Rectal smooth muscle tissue (tissue), 1 donor: ENCODE measurements at regions not wholly inside any gene's neighbourhood (a gene's known extent, or its start where the extent isn't known, plus 50 kb on each side); places are given as distances from the start of the nearest gene placed in this dataset.

Source experiments
- H3K27ac ChIP-seq: one replicate; pipeline ENCODE4 v1.7.0; 2013; ENCODE audit warnings: low read depth, low read length, inconsistent platforms
- H3K27me3 ChIP-seq: one replicate; pipeline ENCODE4 v1.7.0; 2013; ENCODE audit warnings: low read length; ENCODE audit not compliant: control insufficient read depth, insufficient read depth
- H3K36me3 ChIP-seq: one replicate; pipeline ENCODE4 v1.7.0; 2013; ENCODE audit warnings: low read length; ENCODE audit not compliant: control insufficient read depth, insufficient read depth
- H3K4me1 ChIP-seq: one replicate; pipeline ENCODE4 v1.7.0; 2013; ENCODE audit warnings: low read length; ENCODE audit not compliant: control insufficient read depth, insufficient read depth
- H3K4me3 ChIP-seq: one replicate; pipeline ENCODE4 v1.7.0; 2013; ENCODE audit warnings: low read length
- H3K9ac ChIP-seq: one replicate; pipeline ENCODE4 v1.7.0; 2013; ENCODE audit warnings: low read length

DNA sequence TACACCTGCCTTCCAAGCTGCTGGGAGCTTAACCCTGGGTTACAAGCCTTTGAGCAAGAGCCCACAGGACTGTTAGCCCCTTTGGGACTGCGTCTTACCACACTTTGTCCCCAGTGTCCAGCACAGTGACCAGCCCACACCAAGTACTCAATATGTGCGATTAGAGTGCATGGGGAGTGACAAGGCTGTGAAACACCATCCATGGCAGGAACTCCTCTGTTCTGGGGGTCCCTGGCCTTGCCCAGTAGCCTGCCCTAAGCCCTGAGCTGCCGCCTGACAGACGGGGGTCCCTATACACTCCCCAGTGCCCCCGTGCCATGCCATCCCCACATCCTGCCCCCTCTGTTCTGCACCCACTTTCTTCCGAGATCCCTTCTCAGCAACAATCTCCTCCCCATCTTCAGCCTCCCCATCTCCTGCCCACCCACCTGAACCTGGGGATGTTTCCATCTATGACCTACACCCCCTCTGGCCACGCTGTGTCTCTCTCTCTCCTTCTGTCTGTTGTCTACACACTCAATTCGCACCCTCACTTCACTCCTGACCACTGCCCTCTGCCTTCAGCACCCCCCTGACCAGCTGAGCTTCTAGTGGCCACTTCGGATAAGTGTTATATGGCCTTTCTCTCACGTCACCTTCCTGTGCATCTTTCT, 112.9 kb upstream of the SMURF2 start:
- Histone ChIP-seq H3K27ac (no peak overlapping the region), H3K27me3 (peaks cover 12% of the 10 kb centered on the region), H3K9ac (no peak overlapping the region), H3K4me1 (peaks cover 4% of the 10 kb centered on the region), H3K36me3 (no peaks in the 10 kb centered on the region), H3K4me3 (no peak overlapping the region)

DNA sequence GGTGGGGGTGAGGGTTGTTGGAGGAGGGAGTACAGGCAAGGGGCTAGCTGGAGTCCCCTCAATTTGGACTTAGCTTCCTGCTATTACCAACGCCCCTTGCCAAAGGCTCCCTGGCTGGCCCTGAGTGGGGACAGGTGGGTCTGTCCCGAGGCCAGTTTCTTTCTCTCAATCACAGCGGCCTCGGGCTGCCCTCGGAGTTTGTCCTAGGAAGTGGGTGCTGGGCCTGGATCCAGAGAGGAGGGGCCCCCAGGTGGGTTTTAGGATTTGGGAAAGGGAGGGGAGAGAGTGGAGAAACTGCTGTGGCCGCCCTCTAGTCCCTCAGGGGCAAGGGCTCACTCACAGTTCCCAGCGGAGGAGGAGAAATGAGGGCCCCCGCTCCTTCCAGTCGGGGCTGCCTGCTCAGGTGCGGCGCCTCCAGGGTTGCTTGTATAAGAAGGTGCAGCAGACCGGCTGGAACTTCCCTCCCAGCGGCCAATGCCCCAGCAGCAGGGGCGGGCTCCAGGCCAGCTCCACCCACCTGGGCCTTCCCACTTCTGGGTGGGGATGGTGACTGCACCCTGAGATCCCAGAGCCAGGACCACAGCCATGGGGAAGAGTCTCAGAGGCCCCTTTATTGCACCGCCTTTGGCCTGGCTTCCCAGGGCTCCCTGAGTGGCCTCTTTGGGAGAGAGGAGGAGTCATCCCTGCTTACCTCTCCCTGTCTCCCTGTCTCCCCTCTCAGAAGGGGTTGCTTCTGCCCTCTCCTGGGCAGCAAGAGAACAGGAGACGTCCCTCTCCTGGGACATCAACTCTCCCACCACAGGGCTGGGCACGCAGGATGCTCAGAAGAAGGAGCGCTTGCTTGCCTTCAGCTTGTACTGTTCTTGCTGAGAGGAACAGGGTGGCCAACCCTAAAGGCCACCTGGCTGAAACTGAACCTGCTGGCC, 112.0 kb upstream of the SMURF2 start:
- Histone ChIP-seq H3K27ac (no peak overlapping the region), H3K9ac (no peak overlapping the region), H3K4me1 (peaks cover 4% of the 10 kb centered on the region), H3K4me3 (peak overlapping the region; percentile 27), H3K36me3 (no peaks in the 10 kb centered on the region), H3K27me3 (peaks cover 5% of the 10 kb centered on the region)

DNA sequence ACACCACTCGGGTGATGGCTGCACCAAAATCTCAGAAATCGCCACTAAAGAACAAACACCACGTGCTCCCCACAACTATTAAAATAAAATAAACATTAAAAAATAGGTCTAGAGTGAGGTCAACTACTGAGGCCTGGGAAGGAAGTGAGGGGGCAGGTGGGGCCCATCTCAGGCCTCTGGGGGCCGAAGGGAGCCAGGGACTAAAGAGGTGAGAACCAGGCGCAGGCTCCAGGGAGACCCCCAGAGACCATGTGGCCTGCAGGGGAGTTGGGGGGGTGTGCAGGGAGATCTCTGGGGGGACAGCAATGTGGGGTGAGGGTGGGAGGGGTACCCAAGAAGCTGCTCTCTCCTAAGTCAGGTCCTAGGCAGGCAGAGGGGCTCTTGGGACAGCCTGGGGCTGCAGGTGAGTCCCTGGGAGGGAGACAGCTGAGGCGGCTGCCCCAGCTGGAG, 111.3 kb upstream of the SMURF2 start:
- Histone ChIP-seq H3K4me3 (peak overlapping the region; percentile 27), H3K9ac (no peak overlapping the region), H3K27ac (no peak overlapping the region), H3K36me3 (no peaks in the 10 kb centered on the region), H3K27me3 (peaks cover 3% of the 10 kb centered on the region), H3K4me1 (peaks cover 4% of the 10 kb centered on the region)

DNA sequence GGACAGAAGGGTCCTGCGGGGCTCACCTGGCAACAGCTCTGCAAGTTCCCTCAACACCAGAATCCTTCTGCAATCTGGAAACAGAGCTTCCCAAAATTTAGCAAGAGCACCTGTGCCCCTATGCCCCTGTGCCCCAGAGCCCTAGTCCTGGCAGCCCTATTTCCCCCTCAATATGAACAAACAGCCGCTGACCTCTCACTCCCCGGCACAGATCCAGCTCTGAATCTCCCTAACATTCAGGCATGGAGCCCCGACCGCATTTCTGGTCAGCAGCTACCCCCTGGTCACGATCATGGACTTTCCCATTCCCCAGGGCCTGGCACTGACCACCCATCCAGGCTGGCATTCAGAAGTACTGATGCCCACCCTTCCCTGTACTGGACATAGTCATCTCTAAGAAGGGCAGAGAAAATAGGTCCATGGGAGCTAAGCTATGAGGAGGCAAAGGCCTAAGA, 110.8 kb upstream of the SMURF2 start:
- Histone ChIP-seq H3K36me3 (no peaks in the 10 kb centered on the region), H3K9ac (no peak overlapping the region), H3K27me3 (no peaks in the 10 kb centered on the region), H3K27ac (no peak overlapping the region), H3K4me1 (peaks cover 4% of the 10 kb centered on the region), H3K4me3 (no peak overlapping the region)

DNA sequence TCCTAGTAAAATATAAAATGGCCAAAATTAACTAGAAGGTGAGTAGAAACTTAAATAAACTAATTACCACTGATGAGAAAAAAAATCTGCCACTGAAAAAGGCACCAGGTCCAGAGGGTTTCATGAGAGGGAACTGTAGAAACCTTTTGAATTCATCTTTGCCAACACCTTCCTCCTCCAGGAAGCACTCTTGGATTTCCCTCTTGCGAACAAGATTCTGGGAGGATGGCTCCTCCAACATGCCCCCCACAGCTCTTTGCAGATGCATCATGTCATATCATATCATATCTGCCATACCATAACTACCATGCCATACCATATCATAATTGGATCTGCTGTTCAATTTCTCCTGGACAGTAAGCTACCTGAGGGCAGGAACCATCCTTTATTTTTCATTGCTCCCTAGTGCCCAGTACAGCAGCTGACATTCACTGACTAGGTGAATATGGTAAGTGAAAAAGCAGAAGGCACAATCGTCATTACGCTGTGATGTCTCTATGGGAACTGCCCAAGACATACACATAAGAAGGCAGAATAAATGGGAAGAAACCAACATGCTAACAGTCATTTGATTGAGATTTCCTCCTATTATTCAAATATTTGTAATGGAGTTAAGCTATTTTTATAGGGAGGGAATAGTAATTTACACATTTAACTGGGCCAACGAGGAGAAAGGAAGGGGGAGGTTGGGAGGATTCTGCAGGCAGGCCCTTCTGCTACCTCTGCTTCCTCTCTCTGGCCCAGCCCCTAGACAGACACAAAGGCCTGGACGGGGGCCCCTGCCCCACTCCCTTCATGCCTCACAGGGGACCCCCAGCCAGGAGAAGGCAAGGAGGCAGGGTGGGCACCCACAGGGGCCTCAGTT, 110.1 kb upstream of the SMURF2 start:
- Histone ChIP-seq H3K36me3 (no peaks in the 10 kb centered on the region), H3K27me3 (no peaks in the 10 kb centered on the region), H3K9ac (no peak overlapping the region), H3K27ac (no peak overlapping the region), H3K4me1 (peaks cover 1% of the 10 kb centered on the region), H3K4me3 (no peak overlapping the region)

DNA sequence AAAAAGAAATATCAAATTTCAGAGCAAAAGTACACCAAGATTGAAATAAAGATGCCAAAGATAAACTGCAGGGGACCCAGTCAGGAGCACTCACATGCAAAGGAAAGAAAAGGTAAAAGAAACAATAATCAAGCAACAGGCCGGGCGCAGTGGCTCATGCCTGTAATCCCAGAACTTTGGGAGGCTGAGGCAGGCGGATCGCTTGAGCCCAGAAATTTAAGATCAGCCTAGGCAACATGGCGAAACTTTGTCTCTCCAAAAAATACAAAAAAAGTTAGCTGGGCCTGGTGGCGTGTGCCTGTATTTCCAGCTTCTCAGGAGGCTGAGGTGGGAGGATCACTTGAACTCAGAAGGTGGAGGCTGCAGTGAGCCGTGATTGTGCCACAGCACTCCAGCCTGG, 107.6 kb upstream of the SMURF2 start:
- no peak overlapping the region for H3K27ac ChIP-seq
- H3K4me3 ChIP-seq, result no peak overlapping the region
- H3K27me3 ChIP-seq, result no peaks in the 10 kb centered on the region
- no peak overlapping the region for H3K9ac ChIP-seq
- no peaks in the 10 kb centered on the region for H3K4me1 ChIP-seq
- no peaks in the 10 kb centered on the region for H3K36me3 ChIP-seq

DNA sequence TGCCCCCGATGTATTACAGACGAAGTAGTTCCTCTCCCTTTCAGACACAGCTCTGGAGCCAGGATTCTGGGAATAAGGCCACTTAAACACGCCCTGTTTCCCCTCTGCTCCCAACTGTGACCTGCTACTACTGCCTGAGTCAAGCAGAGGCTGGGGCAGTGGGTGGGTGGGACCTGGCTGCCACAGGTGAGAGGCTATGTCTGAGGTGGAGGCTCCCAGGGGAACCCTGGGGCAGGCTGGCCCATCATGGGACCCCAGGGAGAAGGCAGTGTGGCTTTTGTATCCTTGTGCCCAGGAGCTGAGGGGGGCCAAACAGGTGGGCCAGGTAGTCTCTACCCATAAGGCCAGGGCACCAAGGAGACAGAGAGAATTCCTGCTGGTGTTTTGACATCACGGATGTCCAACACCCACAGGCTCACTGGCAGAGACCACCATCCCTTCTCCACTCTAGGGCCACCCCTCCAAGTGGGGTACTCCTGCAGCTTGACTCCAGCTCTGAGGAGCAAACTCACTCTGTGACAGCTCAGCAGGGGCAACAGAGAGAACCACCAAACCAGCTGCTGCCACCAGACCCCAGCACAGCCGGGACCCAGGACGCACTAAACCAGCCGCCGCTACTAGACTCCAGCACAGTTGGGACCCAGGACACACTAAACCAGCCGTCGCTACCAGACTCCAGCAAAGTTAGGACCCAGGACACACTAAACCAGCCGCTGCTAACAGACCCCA, 105.3 kb upstream of the SMURF2 start:
- Histone ChIP-seq H3K4me1 (no peaks in the 10 kb centered on the region), H3K36me3 (no peaks in the 10 kb centered on the region), H3K27me3 (no peaks in the 10 kb centered on the region), H3K27ac (no peak overlapping the region), H3K4me3 (no peak overlapping the region), H3K9ac (no peak overlapping the region)

DNA sequence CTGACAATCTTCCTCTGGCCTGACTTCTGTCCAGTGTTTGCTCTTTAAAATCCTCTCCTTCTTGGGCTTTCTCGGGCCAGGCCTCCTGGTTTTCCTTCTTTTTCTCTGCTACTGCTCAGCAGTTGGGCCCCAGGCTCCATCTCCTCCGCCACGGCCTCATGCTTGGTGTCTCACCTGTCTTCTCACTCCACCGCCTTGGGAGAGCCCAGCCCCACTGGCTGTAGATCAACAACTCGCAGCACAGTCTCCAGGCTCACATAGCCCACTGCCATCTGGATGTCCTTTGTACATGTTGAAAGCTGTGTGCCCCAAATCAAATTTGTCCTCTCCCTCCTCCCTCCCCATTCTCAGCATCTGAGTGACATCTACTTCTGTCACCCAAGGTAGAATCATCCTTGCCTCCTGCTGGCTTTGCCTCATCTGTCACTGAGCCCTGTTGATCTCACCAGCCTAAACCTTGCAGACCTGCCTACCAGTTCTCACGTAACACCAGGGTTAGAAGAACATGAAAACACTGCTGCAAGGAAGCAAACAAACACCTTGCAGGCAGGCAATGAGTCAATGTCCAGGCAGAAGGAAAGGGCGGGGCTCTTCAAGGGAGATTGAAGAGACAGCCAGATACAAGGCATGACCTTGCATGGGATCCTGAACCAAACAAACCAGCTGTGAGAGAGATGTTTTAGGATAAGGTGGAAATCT, 103.2 kb upstream of the SMURF2 start:
- H3K4me3 ChIP-seq, result no peak overlapping the region
- no peak overlapping the region for H3K9ac ChIP-seq
- H3K36me3 ChIP-seq, result no peaks in the 10 kb centered on the region
- H3K27me3 ChIP-seq, result no peaks in the 10 kb centered on the region
- no peak overlapping the region for H3K27ac ChIP-seq
- no peaks in the 10 kb centered on the region for H3K4me1 ChIP-seq

DNA sequence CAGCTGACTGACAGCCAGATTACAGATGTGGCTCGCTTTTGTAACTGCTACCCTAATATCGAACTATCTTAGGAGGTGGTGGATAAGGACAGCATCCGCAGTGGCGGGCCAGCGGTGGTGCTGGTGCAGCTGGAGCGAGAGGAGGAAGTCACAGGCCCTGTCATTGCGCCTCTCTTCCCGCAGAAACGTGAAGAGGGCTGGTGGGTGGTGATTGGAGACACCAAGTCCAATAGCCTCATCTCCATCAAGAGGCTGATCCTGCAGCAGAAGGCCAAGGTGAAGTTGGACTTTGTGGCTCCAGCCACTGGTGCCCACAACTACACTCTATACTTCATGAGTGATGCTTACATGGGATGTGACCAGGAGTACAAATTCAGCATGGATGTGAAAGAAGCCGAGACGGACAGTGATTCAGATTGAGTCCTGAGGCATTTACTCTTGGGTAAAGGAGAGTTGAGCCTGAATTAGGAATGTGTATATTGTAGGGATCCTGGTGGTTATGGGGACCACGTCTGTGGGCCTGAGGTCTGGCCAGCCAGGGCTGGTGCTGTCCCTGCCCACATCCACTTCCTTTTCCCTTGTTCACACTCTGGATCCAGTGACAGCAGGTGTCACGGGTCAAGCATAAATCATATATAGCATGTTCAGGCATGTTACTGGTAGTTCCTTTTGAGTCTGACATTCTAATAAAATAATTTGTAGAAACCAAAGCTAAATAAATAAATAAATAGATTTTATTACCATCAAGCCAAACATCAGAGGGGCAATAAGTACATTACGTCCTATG, 89.0 kb upstream of the SMURF2 start:
- peaks cover 8% of the 10 kb centered on the region for H3K36me3 ChIP-seq
- no peaks in the 10 kb centered on the region for H3K27me3 ChIP-seq
- no peaks in the 10 kb centered on the region for H3K4me1 ChIP-seq
- H3K4me3 ChIP-seq, result no peak overlapping the region
- H3K27ac ChIP-seq, result no peak overlapping the region
- H3K9ac ChIP-seq, result no peak overlapping the region

DNA sequence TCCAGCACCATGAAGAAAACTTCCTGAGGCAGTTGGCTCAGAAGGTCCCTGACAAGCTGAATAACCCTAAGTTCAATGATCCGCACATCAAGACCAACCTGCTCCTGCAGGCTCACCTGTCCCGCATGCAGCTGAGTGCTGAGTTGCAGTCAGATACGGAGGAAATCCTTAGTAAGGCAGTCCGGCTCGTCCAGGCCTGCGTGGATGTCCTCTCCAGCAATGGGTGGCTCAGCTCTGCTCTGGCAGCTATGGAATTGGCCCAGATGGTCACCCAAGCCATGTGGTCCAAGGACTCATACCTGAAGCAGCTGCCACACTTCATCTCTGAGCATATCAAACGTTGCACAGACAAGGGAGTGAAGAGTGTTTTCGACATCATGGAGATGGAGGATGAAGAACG, 88.4 kb upstream of the SMURF2 start:
- Histone ChIP-seq H3K27ac (no peak overlapping the region), H3K4me3 (no peak overlapping the region), H3K27me3 (no peaks in the 10 kb centered on the region), H3K36me3 (peaks cover 8% of the 10 kb centered on the region), H3K4me1 (no peaks in the 10 kb centered on the region), H3K9ac (no peak overlapping the region)

DNA sequence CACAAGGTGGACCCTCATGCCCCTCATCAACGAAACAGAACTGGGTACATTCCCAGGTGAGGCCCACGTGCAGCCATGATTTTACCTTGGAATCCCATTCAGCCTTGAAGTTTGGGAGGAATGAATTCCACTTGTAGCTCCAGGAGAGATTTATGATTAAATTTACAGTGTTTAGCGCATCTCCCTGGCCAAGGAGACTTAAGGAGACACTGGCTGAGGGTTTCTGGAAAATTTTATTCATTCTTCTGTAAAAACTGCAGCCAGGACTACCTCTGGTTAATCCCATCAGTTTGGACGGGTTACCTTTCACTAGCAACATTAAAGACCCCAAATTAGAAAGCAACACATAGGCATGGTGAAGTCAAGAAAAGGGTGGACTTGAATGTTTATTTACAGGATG, 87.2 kb upstream of the SMURF2 start:
- Histone ChIP-seq H3K4me3 (no peak overlapping the region), H3K9ac (no peak overlapping the region), H3K4me1 (no peaks in the 10 kb centered on the region), H3K27ac (no peak overlapping the region), H3K27me3 (no peaks in the 10 kb centered on the region), H3K36me3 (peaks cover 8% of the 10 kb centered on the region)
